Prostate gland (tissue), 2 donors: ENCODE measurements at regions not wholly inside any gene's neighbourhood (a gene's known extent, or its start where the extent isn't known, plus 50 kb on each side); places are given as distances from the start of the nearest gene placed in this dataset.

Source experiments
- POLR2A ChIP-seq: fragments of 450-650 bp; IDR thresholded peaks from one replicate; pipeline ENCODE4 v1.6.1; 2016; ENCODE audit warnings: antibody characterized with exemption, mild to moderate bottlenecking
- TF ChIP-seq, protein P1 (sequence below), 4 experiments: fragments of 200-600 bp in 2 of 4; fragments of 450-650 bp in 2 of 4; sonication (generic) in 2 of 4; IDR thresholded peaks; 1 replicate in 3 of 4; 2 replicates in 1 of 4; pipeline ENCODE4 v1.5.1; 2016 to 2019; ENCODE audit warnings: antibody characterized with exemption in 4 of 4, mild to moderate bottlenecking in 2 of 4, moderate library complexity in 2 of 4

DNA sequence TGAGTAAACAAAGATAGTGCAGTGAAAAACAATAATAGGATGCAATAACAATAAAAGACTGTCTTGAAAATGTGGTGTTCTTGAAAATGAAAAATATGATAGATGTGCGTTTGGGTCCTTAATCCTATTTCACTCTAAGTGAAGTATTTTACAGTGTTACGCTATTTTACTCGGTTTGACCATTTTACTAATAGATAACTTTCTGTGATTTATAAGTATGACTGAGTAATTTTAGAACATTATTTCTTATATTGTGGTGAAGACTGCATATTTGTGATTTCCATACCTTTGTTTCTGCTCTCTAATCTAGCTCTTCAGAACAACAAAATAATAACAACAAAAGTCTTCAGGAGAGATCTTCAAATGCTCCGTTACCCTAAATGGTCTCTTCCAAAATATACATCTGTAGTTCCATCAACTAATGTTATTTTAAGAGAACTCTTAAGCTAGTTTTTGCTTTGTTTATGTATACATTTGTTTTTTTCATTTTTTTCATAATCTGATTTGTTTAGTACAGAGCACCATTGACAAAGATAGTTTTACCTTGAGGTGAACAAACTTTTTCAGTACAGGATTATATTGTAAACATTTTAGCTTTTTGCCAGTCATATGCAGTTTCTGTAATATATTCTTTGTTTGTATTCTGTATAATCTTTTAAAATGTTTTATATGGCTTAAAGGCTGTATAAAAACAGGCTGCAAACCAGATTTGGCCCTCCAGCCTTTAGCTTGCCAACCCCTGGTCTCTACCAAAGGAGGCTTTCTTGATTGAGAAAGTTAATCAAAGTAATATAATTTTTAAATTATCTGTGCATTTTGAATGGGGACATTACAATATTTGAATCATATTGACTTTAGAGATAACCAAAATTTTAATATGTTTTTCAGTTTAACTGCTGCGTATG is 1572.7 kb upstream of the PRR20A start:
- TF ChIP-seq POLR2A = no peak
- TF ChIP-seq, protein P1, sequence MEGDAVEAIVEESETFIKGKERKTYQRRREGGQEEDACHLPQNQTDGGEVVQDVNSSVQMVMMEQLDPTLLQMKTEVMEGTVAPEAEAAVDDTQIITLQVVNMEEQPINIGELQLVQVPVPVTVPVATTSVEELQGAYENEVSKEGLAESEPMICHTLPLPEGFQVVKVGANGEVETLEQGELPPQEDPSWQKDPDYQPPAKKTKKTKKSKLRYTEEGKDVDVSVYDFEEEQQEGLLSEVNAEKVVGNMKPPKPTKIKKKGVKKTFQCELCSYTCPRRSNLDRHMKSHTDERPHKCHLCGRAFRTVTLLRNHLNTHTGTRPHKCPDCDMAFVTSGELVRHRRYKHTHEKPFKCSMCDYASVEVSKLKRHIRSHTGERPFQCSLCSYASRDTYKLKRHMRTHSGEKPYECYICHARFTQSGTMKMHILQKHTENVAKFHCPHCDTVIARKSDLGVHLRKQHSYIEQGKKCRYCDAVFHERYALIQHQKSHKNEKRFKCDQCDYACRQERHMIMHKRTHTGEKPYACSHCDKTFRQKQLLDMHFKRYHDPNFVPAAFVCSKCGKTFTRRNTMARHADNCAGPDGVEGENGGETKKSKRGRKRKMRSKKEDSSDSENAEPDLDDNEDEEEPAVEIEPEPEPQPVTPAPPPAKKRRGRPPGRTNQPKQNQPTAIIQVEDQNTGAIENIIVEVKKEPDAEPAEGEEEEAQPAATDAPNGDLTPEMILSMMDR (IDR thresholded peaks at IDR 0.05) = no peak
